Mucosa of descending colon (tissue), 3 donors: ENCODE measurements at regions not wholly inside any gene's neighbourhood (a gene's known extent, or its start where the extent isn't known, plus 50 kb on each side); places are given as distances from the start of the nearest gene placed in this dataset.

Experiments
- ATAC-seq: fragments of 200-7000 bp; cut with Tn5 transposase; one replicate; pipeline ENCODE4 v1.9.1; 2020; ENCODE audit warnings: mild to moderate bottlenecking, moderate library complexity
- DNase-seq, 3 donors: peaks; one replicate each; pipeline ENCODE4 v3.0.0-alpha.2; 2020
- H3K36me3 ChIP-seq: fragments of 200-600 bp; one replicate; pipeline ENCODE4 v1.8.0; 2021; ENCODE audit warnings: low read depth, mild to moderate bottlenecking
- H3K4me1 ChIP-seq: fragments of 200-600 bp; one replicate; pipeline ENCODE4 v1.8.0; 2021; ENCODE audit warnings: low read depth, mild to moderate bottlenecking
- H3K4me3 ChIP-seq: fragments of 200-600 bp; one replicate; pipeline ENCODE4 v1.8.0; 2021; ENCODE audit warnings: mild to moderate bottlenecking
- H3K9me3 ChIP-seq: fragments of 200-600 bp; one replicate; pipeline ENCODE4 v1.8.0; 2021; ENCODE audit warnings: mild to moderate bottlenecking
- CTCF ChIP-seq: fragments of 200-600 bp; IDR thresholded peaks from one replicate; pipeline ENCODE4 v1.8.0; 2022; ENCODE audit warnings: antibody characterized with exemption, mild to moderate bottlenecking
- intact Hi-C, 2 donors: fragments of 100-400 bp; cut with DNase I in 1 of 2; cut with micrococcal nuclease in 1 of 2; formaldehyde crosslinking; loops; one replicate each; pipeline versions ENCODE4 v1.11.0 to v1.11.1; 2022; cut with DNase I, micrococcal nuclease
- donor health status: DM: no; HTN: no; CAD: no; lungs with moderate emphysema.
- donor health status: DM: no; HTN: no; CAD: no.
- donor health status: DM: no; HTN: yes; CAD: no.

GRCh38 chr6:66740346-66740745 is 1033.3 kb upstream of the EYS start:
- no peak for ATAC-seq
- DNase-seq, result no peak
- Histone ChIP-seq H3K4me3 (no peak overlapping the region), H3K36me3 (no peaks in the 10 kb centered on the region), H3K4me1 (no peaks in the 10 kb centered on the region), H3K9me3 (peaks cover 15% of the 10 kb centered on the region)
- no peak for TF ChIP-seq CTCF
- intact Hi-C loops, result no loop called here

- Histone ChIP-seq H3K4me3 (no peak overlapping the region), H3K4me1 (no peaks in the 10 kb centered on the region), H3K36me3 (no peaks in the 10 kb centered on the region), H3K9me3 (peaks cover 25% of the 10 kb centered on the region)
- intact Hi-C loops, result no loop called here
- no peak for TF ChIP-seq CTCF
- no peak for ATAC-seq
- no peak for DNase-seq
Measured at GRCh38 chr6:66735106-66735890, 1028.3 kb upstream of the EYS start.

DNA sequence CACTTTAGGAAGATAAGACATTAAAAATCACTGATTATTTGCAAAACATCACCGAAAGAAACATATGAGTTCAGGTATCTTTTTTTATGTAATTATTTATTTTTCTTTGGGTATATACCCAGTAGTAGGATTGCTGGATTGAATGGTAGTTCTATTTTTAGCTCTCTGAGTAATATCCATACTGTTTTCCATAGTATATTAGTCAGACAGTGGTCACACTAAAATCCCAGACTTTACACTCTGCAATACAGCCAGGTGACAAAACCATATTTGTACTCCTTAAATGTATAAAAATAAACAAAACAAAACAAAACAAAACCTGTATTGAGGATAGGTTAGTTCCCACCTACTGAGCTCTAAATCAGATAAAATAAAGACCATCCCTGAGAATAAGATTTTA is 1024.3 kb upstream of the EYS start:
- ATAC-seq, result no peak
- no peak for TF ChIP-seq CTCF
- intact Hi-C loops, result no loop called here

GRCh38 chr6:66725670-66726069 is 1018.6 kb upstream of the EYS start:
- no peak for ATAC-seq
- no peaks in the 10 kb centered on the region for H3K4me1 ChIP-seq
- H3K36me3 ChIP-seq, result no peaks in the 10 kb centered on the region

More for the DNA sequence above, 1024.3 kb upstream of the EYS start:
- DNase-seq, result no peak
- Histone ChIP-seq H3K4me3 (no peak overlapping the region), H3K36me3 (no peaks in the 10 kb centered on the region), H3K9me3 (peaks cover 28% of the 10 kb centered on the region), H3K4me1 (no peaks in the 10 kb centered on the region)

DNA sequence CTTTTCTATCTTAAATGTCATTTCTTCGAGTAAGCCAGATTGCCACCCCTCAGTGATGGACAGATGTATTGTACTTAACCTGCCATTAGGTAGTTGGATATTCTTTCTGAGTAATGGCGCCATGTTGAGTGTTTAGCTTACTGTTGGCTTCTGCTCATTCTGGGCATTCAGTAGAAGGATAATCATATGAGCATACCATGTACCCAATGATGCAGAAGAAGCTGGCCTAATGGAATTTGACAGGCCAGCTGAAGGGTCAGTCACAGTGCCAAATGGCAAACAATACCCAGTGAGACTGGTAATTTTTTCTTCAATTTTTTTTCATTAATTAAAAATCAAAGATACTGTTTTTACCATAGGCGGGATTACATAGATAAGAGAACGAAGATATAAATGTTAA is 1010.8 kb upstream of the EYS start:
- H3K4me1 ChIP-seq, result no peaks in the 10 kb centered on the region
- DNase-seq (no peak), ATAC-seq (no peak)
- intact Hi-C loops, result no loop called here
- H3K4me3 ChIP-seq, result no peak overlapping the region
- no peak for TF ChIP-seq CTCF
- H3K9me3 ChIP-seq, result peaks cover 12% of the 10 kb centered on the region
- no peaks in the 10 kb centered on the region for H3K36me3 ChIP-seq

More at GRCh38 chr6:66725670-66726069, 1018.6 kb upstream of the EYS start:
- Histone ChIP-seq H3K4me3 (no peak overlapping the region), H3K9me3 (peaks cover 18% of the 10 kb centered on the region)
- intact Hi-C loops, result no loop called here
- no peak for DNase-seq
- TF ChIP-seq CTCF, result no peak

DNA sequence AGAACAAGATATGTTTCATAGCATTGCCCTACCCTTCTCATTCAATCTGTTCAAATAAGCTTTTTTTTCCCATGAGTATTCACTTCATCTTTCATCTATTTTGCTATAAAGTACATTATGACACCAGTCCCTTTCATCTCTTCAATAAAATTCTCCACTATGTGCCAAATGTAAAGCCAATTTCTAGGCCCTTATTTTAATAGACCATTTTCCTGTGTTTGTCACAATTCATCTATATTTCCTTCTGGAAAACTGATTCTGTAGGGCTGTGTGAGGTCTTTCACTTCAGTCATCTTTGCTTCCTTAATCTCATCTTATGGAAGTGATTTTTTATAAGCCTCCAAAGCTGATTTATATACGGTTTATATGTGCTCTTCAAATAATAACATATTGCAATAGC is 992.4 kb upstream of the EYS start:
- Histone ChIP-seq H3K4me1 (no peaks in the 10 kb centered on the region), H3K4me3 (no peak overlapping the region), H3K9me3 (peaks cover 29% of the 10 kb centered on the region), H3K36me3 (no peaks in the 10 kb centered on the region)
- ATAC-seq (no peak), DNase-seq (no peak)
- intact Hi-C loops, result no loop called here
- no peak for TF ChIP-seq CTCF
